HG03039 (cell line): ENCODE measurements at regions not wholly inside any gene's neighbourhood (a gene's known extent, or its start where the extent isn't known, plus 50 kb on each side); places are given as distances from the start of the nearest gene placed in this dataset.

Experiments
- ATAC-seq: cut with Tn5 transposase; IDR thresholded peaks from one replicate; pipeline ENCODE4 v1.9.1; 2021; ENCODE audit warnings: mild to moderate bottlenecking, moderate library complexity; ENCODE audit not compliant: unreplicated experiment

DNA sequence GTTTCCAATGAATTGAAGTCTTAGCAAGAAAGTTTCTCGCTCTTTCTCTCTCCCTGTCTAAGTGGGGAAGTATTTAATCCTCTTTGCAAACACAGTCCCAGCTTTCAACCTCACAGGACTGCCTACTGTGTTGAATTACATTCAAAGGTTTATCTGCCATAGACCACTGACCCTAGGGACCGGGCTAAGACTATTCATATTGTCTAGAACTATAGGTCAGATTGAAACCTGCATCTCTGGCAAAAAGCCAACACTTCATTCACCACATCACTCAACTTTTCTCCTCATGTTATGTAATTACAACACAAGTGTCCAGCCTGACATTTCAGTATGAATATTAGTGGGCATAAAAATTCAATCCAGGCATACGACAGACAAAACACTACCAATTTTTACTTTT, 314.7 kb upstream of the RSPO3 start:
- peak; percentile 40 for ATAC-seq

DNA sequence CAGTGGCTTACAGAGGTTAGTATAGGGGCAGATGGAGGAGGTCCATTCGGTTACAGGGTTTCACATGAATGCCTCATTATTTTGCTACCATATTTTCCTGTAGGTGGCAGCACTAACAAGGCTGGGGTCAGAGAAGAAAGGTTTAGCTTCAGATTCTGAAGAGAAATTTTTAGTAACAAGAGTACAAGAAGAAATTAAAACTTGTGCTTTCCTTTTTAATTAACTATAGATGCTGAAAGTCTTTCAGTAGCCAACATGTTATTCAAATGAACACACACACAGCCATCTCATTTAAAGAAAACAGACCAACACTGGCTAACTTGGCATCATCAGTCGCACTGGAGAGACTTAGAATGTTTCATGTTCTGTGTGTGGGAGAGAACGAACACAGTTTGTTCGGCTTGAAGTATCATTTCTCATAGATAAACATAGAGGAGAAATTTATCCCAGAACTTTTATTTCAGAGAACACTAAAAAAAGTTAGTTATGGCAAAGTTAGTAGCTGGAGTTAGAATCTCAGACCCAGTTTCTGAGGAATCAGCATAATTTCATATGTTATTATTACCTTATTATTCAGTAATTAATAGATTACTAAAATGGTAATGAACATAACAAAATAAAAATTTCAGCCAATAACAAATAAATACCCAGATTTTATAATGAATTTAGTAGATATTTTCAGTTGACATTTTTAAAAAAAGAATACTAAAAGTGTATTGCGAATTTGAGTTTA, 314.0 kb upstream of the RSPO3 start:
- peak; percentile 73 for ATAC-seq

DNA sequence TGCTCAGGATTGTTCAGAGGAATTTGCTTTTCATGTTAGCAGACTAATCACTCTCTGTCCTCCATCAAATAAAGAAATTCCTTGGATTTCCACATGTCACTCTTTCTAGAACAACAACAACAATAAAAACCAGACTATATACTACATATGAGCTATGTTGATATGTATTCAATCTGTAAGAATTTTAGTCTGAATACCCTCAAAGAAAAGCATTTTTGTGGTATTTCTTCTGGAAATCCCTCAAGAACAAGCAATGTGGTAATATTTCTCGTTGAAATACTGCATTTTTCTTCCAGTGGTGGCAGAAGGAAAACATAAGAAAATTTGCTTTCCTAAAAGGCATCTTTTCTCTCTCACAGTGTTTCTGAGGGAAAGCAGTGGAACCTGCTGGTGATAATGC, 312.6 kb upstream of the RSPO3 start:
- ATAC-seq = no peak

DNA sequence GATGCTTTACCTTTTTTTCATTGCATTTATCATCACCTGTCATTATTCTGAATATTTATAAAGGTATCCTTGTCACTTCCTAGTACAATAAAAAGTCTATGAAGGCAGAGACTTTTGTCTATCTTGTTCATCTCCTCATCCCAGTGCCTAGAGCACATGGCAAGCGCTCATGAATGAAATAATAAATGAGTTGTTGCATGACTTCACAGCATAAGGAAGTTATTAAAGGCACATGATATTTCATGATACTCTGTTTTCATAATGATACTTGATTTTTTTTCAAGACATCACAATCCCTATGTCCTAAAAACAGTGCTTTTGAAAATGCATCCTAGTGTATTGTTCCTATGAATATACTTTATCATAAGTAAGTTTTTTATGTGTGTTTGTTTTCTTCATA, 310.6 kb upstream of the RSPO3 start:
- no peak for ATAC-seq

DNA sequence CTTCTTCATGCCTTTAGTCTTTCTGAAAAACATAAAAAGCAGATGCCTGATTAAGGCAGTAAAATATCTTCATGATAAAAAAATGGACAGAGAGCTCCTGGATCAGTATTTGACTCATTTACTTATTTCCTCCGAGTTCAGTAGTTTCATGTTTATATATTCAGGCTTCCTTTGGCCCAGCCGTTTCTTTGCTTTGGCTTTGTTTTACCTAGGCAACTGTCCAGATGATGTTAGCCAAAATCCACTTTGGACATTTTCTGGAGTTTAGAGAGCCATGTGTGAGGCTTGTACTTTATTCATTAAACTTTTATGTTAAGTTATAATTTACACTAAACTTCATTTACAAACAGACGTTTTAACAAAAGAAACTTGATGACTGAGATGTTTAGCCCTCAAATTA, 307.1 kb upstream of the RSPO3 start:
- ATAC-seq = no peak

DNA sequence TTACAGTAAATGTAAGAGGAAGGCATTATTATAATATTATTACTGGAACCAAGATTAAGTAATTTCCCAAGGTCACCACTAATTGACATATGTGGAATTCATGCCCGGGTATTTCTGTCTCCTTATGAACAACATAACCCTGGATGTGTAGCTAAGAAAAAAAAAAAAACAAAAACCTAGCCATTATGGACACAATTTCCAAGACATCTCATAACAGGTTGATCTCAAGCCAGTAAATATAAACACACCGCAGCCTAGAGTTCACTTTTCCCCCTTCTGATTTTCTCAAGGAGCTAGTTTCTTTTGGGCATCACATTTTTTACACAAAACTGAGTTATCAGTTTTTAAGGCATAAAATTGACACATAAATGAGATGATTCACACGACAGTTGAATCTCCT, 306.5 kb upstream of the RSPO3 start:
- no peak for ATAC-seq

DNA sequence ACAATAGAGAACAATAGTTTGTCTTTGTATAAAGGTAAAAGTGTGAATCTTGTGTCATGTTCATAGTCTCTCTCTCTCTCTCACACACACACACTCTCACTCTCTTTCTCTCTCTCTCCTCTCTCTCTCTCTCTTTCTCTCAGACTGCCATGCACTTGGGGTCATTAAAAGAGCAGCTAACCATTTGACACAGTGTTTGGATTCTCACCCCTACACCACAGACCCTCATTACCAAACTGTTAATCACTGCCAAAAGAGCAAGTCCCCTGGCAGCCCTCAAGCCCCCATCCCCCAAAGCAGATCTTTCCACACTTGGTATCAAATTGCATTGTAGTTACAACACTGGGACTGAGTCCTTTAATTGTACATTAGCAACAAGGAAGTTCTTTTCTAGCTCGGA, 305.8 kb upstream of the RSPO3 start:
- ATAC-seq = no peak

DNA sequence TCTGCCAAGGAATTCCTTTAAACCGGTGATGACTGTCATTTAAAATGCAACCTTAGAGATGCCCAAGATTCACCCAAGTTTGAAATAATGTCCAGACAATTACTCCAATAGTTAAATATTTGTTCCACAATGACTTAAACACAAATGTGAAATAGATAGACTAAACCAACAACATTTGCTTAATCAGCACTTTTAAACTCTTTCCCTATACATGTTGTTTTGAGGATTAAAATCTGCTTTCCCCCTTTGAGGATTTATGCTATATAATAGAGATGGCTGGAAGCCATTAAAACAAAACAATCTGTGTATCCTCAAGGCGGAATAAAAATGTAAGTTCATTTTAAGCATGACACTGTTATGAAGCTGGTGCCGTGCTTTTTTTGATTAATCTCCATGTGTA, 297.8 kb upstream of the RSPO3 start:
- ATAC-seq = no peak

DNA sequence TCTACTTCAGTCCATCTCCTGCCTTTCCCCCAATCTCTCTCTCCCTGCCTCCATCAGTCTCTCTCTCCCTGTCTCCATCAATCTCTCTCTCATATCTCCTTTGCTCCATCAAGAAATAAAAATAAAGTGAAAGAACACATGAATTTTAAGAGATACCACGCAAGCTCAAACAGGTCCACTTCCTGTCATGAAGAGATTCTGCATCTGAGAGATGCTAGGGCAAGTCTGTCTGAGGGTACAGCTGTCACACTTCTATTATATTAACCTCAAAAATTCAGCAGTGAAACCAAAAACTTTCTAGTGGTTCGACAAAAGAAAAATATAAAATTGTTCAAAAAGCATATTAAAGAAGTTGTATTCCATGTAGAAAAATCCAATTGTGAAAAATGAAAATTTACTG, 296.8 kb upstream of the RSPO3 start:
- ATAC-seq = no peak

DNA sequence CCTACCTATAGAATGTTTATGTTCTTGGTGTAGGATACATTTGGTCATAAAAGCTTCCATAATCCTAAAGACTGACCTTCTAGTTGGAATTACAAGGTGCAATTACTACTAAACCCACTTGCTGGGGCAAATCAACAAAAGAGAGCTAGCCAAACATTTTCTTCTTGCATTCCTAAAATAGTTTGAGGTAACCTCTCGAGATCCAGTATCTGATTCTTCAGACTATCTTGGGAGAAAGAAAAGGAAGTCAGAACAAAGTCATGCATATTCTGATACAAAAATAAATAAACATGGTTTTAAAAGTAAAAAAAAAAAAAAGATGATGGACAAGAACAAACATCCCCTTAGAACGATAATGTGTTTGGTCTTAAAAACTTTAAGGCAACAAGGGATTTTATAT, 294.2 kb upstream of the RSPO3 start:
- ATAC-seq = no peak

DNA sequence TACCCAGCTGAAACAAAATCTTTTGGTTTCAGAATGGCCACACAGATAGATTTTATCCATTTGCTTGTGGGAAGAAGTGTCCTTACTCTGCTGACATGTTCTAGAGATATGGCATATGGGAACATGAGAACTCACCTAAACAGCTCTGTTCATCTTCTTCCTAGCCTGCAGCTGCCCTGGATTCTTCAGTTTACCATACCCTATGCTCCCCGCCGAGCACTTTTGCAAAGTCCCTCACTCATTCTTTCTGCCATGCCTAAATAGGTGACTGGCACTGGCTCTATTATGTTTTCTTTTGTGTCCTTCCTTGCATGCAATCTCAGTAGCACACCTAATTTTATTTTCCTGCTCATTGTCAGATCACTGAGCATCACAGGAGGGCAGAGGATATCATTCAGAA, 293.7 kb upstream of the RSPO3 start:
- no peak for ATAC-seq

DNA sequence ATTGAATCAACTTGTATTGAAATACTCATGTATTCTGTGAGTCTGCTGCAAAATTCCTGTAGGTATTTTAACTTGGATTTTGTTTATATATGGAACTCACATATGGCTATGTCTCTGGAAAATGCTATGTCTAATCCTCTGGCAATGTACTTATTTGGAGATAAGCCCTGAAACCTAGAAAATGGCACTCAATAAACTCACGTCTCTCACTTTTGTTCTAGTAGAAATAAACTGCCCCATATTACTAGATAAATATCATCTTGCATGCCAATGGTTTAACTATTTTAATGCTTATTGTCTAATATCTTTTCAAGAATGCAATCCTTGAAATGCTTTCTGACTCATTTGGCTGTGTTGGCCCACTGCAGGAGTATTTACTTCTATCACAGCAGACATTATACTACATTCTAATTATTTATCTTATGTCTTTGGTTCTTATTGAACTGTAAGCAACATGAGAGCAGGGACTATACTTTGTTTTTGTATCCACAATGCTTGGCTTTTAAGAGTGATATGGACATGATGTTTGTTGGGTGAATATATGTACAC, 292.2 kb upstream of the RSPO3 start:
- no peak for ATAC-seq

DNA sequence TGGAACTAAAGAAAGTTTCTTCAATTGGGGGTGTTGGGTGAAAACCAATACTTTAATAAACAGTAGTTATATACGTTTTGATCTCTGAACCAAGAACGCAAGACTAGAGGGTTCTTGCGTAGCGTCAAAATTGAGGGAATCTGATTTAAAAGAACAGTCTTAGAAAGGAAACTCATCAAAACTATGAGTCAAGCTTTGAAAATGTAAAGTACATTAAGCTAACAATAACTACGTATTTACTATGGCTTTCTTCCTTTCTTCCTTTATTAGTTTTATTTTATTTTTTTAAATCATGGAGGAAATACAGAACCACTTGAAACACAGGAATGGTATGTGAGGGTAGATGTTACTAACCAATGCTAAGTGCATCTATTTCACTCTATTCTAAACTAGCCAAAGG, 287.0 kb upstream of the RSPO3 start:
- ATAC-seq = no peak

DNA sequence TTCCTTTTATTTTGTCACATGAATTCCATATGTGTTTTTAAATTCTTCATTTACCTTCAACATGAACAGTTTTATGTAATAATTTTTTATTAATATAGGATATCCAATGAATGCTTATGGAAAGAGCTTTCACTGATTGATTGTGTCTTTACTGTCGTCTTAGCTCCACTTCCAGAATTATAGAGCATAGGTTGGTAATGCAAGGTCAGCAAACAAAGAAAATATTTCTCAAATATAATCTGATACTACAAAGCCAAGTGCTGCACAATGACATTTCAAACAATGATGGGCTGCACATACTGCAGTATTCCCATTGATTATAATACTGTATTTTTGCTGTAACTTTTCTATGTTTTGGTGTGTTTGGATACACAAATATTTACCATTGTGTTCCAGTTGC, 275.7 kb upstream of the RSPO3 start:
- ATAC-seq = no peak

DNA sequence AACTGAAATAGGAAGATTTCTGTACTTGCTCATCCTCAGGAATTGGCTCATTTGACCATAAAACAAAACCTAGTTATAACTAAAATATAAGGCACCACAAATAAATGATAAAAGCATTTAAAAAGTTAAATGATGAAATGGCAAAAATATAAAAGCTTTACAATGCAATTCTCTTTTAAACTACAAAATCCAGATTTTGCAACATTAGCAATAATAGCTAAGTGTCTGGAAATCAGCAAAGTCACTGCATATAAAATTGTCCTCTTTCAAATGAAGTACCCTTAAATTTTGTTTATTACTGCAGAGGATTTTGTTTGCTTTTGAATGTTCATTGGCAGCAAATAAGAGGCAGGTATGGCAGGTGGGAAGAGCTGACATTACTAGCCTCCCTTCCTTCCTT, 270.4 kb upstream of the RSPO3 start:
- no peak for ATAC-seq

DNA sequence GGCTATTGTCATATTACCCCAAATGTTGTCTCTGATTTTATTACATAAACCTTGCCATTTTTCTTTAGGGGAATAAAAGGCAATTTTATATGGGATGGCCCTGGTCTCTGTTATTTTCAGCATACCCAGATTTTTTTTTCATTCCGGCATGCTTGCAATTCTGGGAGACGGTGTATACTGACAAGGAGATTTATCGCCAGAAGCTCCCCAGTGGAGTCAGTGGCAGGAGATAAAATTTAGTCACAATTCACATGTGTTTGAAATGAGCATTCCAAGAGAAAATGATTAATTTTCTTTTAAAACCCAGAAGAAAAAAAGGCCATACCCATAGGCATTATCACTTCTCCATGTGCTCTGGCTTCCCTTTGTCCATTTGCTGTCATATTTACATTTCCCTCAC, 250.8 kb upstream of the RSPO3 start:
- no peak for ATAC-seq

DNA sequence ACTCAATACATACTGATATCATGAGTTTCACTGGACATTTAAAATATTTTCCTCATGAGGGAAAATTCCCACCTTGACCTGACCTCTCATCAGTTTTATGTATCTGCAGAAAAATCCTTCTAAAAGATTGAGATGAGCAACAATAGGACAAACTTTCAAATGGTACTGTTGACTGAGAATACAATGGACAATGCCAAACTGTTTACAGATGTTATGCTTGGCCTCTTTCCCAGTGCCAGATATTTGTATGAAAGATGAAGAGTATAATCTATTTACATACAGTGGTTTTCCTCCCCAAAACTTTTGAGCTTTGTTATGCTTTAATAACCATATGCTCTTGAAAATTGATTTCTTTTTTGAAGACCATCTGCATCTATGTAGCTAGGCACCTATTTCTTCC, 245.1 kb upstream of the RSPO3 start:
- ATAC-seq = no peak

DNA sequence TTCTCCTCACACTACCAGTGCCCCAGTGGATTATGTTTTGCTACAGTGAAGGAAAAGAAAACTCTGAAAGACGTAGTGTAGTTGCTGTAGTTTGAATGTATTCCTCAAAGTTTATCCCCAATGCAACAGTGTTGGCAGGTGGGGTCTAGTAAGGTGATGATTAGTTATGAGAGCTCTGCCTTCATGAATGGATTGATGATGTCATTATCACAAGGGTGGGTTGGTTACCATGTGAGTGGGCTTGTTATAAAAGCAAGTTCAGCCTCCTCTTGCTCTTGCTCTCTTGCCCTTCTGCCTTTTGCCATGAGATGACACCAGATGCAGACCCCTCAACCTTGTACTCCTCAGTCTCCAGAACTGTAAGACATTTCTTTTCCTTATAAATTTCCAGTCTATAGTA, 244.7 kb upstream of the RSPO3 start:
- ATAC-seq = no peak

DNA sequence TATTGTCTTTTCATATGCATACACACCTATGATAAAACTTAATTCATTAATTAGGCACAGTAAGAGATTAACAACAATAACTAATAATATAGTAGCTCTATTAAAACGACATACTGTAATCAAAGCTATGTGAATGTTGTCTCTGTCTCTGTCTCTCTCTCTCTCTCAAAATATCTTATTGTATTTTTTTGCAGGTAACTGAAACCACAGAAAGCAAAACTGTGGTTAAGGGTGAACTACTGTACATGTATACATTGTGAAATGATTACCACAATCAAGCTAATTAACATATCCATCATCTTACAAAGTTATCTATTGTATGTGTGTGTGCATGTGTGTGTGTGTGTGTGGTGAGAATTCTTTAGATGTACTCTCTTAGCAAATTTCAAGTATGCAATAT, 242.0 kb upstream of the RSPO3 start:
- no peak for ATAC-seq

DNA sequence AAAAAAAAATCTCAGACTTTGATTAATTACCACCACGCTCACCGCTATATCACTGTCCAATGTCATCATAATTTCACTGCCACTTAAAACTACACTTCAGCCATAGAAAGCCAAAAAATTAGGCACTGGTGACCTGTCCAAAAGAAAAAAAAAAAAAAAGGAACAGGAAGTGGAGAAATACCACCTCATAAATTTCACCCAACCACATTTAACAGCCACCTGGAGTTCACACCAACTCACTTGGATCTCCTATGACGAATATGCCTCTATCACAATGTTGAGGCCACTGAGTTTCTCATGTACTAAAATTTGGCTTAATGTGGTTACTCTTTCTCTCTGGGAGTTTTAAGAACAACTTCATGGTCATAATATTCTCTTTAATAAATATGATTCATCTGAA, 237.5 kb upstream of the RSPO3 start:
- ATAC-seq = no peak

DNA sequence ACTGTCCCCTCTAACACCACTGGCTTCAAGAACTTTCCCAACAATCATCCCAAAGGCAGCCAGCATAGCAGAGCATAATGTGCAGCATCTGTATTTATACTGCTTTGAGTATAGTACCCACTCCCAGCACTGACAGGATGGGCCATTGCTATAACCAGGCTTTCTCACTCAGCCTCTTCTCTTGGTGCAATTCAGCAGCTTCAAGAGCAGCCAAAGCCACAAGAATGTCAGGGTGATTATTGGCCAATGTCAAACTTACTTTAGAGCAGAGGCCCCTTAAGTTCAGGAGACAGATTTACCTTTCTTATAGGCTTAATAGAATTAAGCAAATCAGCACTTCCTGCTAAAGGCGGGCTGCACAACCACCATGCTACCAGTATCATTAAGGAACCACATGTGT, 232.4 kb upstream of the RSPO3 start:
- ATAC-seq = no peak

DNA sequence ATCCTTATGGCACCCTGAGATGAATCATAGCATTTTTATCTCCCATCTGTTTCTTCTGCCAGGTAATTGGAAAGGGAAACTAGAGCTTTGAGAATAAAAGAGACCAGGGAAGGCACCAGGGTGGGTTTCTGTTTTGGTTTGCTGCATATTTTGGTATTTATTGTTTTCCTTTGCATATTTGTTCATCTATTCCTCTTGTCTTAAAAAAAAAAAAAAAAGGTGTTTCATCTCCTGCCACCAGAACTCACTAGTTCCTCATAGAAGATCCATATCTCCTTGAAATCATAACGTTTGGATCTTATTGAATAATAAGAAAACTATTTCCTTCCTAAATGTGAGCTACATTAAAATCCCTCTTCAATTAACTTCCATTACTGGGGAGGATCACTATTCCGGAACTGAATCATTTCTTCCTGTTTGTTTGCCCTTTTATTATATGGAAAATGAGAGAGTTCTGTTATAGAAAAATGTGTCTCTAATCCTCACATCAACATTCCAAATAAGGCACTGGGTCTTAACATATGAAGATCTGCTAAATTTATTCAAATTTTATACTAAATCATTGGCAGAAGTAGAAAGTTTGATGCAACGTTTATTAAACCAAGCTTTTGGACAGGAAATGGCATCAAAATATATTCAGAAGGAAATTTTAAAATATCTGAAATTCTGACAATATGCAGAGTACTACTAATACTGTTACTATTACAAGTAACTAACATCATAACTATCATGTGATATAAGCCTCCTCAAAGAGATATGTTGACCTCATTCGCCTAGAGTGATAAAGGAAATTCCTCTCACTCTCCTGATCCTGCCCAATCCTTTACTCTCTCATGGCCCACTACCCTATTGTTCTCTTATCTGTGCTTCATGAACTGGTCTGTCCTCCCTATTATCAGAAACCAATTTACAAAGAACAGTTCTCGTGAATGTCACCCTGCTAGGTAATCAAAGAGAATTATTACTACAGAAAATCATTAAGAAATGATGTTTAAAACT, 229.4 kb upstream of the RSPO3 start:
- no peak for ATAC-seq
